DMS53 treated with DMSO at 0.1 percent for 48 hours (cell line): ENCODE measurements at regions not wholly inside any gene's neighbourhood (a gene's known extent, or its start where the extent isn't known, plus 50 kb on each side); places are given as distances from the start of the nearest gene placed in this dataset.

Experiments used
- DNase-seq: peaks from one replicate; lab custom pipeline; 2025; ENCODE audit not compliant: unreplicated experiment; lab: John Stamatoyannopoulos, UW

DNA sequence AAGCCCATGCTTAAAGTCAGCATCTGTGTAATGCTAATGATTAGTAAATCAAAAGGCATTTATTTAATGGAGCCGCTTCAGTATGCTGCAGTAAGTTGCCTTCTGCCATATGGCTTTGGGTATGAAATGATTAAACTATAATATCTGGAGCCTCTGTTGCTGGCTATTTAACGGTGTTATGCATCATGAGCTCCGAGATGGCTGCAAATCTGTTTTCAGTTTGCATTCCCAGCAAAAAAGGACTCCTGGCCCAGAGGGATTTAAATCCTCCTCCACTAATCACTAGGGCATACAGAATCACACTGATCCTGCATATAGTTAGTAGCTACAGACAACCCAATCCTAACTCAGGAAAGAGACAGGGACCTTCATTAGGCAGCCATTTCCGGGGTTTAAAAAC, 171.5 kb upstream of the EEA1 start:
- DNase-seq, result no peak

DNA sequence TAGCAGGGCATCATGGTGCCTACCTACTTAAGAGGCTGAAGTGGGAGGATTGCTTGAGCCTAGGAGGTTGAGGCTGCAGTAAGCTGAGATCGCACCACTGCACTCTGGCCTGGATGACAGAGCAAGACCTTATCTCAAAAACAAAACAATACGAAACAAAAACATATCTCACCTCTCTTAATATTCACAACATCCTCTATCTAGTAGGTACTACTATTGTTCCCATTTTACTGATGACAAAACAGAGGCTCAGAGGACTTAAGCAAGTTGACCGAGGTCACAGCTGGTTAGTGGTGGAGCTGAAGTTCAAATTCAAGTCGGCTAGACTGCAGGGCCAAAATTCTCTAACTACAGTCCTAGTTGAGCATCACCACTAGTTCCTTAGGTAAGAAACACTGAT, 172.3 kb upstream of the EEA1 start:
- DNase-seq, result no peak

DNA sequence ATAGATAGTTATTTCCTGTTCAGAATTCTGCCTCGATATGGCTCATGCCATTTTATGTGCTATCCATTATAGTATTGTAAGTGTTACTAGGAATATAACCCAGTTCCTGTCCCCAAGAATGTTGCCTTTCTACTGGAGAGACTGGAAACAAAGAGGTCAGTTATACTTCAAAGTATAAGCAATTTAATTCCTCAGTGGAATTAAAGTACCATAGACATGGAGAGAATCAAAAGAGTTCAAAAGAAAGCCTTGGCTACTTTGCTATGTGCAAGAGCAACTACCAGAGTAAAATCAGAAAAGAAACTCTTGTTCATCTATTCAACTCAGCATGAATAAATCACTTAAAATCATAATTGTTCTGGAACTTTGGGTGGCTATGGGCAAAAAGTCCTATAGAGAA, 173.2 kb upstream of the EEA1 start:
- DNase-seq, result no peak

DNA sequence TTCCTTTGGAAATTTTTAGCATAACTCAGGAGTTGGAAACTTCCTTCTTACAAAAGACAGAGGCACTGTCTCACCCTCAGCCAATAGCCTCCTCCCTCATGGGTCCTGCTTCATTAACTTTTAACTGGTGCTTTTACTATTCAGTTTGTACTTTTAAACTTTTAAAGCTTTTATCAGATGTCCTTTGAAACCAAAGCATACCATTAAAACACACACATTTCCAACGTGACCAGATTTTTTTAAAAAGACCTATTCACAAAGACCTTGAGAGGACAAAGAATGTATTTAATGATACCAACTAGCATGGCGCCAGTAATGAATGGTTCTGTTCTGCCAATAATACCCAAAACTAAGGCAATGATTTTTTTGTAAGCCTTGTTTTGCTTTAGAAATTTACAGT, 173.6 kb upstream of the EEA1 start:
- DNase-seq, result no peak

DNA sequence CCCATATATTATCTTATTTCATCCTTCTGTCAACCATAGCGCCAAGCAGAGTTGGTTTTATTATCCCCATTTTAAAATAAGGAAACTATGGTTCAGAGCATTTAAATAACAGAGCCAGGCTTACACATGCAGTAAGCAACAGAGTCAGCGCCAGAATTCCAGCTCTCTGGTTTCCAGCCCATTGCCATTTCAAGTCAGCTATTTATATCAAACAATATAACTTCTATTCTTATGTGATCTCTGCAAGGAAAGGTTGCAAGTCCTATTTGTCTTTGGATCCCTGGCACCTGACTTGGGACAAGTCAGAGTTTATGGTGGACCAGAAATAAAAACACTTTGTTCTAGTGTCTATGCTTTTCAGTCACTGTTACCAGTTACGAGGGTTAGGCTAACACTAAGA, 174.1 kb upstream of the EEA1 start:
- no peak for DNase-seq

DNA sequence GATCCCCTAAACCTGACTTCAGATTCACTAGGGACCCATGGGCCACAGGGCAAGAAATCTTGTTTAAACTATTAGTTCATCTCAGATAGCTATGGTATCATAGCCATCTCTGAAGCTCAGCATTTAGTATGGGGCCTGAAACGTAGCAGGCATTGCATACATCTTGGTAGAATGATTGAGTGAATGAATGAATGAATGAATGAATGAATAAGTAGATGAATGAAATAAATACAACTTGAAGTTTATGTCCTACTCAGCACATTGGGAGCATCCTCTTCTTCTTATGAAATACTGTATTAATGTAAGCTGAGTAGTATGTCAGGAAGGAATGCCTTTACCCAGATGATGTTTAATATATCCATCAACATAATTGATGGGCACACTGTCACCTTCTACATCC, 175.4 kb upstream of the EEA1 start:
- DNase-seq, result no peak

DNA sequence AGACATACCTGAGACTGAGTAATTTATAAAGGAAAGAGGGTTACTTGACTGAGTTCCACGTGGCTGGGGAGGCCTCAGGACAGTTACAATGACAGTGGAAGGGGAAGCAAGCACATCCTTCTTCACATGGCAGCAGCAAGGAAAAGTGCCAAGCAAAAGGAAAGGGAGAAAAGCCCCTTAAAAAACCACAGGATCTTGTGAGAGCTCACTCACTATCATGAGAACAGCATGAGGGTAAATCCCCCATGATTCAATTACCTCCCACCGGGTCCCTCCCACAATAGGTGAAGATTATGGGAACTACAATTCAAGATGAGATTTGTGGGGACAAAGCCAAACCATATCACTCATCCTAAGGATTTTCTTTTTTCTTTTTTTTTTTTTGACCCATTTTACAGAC, 177.8 kb upstream of the EEA1 start:
- no peak for DNase-seq

DNA sequence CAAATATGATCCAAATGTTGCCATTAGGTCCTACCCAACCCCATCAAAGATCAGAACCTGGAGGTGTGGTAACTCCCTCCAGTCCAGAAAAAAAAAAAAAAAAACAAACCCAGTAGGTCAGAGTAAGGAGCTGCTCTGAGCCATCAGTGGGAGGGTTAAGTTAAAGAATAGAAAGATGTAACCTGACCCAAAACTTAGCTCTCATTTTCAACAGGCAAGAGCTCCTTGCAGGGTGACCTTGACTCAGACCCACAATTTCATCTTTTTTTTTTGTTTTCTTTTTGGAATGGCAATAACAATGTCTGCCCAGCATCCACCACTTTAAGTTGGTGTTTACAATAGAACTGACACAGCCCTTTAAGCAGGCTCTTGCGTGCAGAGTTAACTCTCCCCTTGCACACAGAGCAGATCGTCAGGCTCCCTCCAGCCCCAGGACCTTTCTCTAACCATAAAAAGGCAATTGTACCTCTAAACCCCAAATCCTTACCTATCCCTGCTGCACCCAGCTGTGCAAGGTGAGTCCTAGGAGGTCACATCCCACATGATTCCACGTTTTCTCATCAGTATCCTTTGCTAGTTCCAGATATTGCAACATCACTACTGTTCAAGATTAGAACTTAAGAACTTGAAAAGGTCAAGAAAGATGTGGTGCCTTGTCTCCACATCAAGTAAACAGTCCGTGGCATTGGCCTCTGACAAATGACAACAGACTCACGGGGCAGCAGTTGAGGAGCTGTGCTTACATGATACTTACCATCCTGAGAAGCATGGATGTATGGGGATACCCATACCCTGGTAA, 178.6 kb upstream of the EEA1 start:
- DNase-seq, result no peak

DNA sequence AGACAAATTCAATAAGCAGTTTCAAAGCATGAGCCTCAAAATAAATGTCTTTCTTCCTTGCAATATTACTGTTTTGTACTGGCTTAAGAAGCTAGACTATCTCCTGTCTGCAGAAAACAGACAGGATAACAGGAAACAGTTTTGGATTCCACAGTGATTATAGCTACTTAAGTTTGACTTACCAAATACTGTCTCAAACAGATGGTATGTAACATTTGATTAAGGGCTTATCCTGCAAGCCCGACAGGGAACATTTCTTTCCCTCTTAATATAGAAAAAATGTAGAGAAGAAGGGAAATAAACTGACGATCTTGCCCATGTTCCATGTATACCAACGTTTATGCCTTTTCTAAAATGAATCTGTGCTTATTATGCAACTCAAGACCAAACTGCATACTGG, 179.9 kb upstream of the EEA1 start:
- DNase-seq, result no peak

DNA sequence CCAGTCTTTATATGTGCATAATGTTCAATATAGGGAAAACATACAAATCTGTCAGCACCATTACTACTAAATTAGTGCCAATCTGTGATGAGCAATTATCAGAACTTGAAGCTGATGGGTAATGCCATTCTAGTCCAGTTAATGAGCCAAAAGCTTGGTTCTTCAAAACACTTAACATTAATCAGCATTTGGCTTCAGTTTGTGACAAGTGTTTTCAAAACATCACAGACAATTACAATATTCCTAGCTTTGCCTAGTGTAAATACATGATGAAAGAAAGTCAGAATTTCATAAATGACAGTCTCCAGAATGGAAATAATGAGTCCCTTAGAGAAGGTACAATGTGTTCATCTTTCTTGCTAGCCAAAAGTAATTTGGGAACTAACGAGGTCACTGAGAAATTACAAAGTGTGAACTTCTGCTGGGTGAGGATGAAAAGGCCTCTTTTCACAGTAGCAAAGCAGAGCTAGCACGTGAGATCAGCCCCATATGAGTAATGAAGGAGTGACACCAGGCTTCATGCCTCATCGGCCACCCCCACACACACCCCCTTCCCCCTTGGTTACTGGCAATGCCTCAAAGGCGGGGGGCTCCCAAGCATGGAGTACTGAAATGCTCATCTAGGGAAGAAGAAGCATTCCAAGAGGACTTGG, 180.6 kb upstream of the EEA1 start:
- DNase-seq, result no peak

DNA sequence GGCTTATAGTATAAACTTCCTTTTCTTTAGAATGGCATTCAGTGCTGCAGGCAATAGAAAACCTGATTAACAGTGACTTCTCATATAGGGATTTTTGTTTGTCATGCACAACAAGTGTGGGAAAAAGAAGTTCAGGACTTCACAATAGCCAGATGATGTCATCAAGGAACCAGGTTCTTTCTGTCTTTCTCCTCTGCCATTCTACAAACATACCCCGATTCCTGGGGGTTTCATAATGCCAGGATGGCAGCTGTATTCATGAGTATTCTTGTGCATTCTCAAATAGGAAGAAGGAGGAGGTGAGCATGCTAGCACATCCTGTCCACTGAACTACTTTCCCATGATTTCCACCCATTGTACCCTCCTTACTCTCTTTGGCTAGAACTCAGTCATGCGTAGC, 182.7 kb upstream of the EEA1 start:
- no peak for DNase-seq

DNA sequence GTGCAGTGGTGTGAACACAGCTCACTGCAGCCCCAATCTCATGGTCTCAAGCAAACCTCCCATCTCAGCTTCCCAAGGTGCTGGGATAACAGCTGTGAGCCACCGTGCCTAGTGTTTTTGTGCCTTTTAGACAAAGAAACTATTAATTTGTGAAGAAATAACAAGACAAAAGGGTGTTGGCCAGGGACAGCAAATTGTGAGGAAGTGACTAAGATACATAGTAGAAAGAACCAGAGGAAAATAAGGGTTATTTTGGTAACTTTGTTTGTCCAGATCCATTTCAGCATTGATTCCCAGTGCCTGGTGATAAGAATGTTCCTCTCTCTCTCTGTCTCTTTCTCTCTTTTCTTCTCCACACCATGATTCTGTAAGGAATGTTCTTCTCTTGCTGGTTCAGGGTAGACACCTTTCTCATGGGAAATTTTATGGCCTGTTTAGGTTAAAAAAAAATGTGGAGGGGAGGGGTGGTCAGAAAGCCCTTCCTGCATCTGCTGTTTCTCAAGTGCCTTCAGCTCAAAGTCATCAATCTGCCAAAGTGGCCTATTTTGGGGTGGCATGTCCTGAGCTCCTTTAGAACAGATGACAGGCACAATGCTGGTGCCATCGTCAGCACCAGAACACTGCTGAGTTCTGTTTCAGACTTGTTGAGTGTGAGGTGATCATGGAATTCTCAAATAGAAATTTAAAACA, 184.4 kb upstream of the EEA1 start:
- no peak for DNase-seq

DNA sequence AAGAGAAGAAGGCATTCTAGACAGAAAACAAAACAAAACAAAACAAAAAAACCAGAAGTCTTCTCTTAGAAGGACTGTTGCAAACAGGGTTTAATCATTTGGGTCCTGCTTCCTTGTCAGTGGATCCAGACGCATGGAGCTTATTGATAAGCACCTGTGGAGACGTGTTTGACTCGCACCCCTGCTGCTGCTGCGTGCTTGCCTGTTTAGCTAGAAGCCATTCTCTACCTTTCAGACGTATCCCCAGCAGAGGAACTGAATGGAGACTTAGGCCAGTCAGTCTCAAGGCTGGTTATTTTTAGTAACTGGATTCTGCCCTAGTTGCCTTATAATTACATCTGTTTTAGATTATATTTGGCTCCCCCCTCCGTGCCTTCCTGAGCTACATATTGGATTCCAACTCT, 186.1 kb upstream of the EEA1 start:
- no peak for DNase-seq

DNA sequence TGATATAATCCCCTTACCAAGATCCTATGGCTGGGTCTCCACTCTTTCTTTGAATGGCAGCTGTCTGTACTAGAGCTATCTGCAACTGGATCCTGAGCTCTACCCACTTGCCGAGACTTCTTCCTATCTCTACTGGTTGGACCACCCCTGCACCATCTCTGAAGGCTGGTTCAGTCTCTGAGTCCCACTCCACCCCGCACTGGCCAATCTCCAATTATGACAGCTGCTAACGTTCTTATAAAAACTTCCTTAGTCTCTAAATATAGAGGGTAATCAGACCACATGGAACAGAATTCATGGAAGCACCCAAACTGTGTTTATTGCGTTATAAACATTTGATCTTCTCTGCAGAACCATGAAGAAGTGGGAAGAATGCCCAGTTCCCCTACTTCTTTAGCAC, 186.6 kb upstream of the EEA1 start:
- no peak for DNase-seq

DNA sequence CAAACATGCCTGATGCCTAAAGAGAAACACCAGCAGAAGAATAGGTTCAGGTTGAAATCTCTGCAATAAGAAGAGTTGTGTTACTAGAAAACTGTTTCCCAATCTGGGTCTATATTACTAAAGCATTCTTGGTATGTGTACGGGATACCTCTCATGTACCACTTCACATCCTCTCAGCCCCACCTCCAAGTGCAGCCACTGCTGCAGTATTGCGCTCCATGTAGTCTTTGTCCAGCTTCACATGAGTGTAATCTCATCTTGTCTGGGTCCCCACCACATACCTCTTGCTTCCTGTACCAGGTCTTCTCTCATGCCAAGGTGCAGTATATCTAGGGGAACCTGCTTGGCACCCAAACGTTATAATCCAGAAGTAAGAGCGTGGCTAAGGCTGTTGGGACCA, 187.5 kb upstream of the EEA1 start:
- DNase-seq, result no peak

DNA sequence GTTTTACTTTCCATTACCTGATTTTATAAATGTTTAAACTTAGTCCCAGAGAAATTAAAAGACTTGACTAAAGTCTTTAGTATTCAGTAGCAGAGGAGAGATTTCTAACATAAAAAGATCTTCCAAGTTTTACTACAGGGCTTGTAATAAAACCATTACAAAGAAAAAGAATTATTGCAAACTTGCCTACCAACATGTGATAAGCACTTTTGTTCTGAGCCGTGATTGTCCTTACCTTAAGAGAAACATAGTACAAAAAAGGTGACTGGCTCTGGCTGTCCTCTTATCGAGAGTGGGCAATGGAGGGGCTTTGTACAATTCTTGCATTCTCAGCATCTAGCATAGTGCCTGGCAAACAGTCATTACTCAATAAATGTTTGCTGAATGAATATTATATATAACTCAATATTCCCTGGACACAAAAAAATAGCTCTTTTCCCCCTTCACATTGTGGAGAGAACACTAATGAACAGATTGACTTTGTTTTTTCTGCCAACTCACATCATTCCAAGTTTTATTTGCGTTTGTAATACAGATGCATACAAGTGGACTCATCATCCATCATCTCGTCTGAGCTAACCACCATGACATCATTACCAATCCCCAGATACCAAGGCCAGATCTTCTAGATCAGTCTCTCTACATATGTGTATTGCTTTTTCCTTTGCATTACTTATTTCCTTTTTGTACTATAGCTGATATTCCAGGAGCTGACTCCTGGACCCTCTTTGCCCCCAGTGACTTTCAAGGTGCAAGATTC, 192.8 kb upstream of the EEA1 start:
- DNase-seq, result no peak

DNA sequence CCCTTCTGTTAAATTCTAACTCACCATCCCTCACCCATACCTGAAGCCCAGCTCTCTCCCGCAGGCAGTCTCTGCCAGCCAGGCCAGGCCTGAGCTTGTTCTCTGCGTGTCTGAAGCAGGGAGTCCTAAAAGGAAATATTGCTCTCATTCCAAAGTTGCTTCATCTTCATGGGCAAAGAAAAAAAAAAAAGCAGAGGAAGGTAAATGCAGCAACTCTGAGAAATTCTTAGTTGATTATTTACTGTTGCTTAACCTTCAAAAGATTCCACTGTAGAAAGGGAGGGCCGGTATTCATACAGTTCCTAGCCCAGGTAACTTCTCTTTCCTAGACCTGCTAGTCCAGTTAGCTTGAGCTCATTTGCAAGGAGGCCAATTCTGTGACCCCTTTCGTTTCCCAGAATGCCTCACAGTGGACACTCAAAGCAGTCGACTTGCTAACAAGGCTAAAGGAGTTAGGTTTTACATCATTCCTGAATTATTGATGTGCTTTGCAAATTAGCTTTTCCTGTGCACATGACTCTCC, 193.5 kb upstream of the EEA1 start:
- DNase-seq, result no peak

DNA sequence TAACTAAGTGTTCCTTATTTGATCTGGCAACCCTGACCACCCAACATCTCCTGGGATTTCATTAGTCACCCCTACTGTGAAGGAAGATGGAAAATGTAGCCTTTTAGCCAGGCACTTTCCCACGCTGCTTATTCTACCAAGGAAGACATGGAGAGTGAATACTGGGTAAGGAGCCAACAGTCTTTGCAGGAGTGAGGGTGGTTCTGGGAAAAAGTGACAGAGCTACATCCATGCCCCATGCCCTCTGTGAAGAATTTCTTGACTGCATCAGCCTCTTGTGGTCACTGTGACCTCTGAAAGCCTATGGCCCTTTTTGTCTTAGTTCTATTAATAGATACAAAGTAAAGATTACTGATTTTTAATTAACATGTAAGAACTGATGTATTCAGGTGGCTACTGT, 196.0 kb upstream of the EEA1 start:
- no peak for DNase-seq

DNA sequence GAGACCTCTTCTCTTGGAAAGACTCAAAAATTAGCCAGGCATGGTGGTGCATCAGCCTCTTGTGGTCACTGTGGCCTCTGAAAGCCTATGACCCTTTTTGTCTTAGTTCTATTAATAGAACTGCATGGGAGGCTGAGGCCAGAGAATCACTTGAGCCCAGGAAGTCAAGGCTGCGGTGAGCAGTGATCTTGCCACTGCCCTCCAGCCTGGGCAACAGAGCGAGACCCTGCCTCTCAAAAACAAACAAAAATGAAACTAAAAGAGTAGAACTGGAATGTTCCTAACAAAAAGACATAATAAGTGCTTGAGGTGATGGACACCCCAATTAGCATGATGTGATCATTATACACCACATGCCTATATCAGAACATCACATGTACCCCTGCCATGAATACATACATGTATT, 197.0 kb upstream of the EEA1 start:
- no peak for DNase-seq

DNA sequence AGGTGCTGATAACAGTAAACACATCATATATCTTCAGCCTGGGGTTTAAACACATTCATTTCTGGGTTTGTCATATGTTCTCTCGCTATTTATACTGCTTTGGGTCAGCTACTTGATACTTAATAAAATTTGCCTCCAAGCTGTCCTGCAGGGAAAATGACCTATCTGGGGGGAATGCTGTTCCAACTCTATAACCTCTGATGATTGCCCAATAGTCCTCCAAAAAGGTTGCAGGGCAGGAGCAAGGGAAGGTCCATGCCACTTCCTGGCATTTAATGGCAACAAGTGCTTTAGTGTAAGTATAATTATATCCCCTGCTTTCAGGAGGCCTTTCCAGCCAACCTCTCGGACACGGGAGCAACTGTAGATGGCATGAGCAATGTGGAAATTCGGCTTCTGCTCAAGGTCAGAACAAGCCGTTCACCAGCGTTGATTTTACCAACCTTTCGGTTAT, 198.0 kb upstream of the EEA1 start:
- DNase-seq, result no peak

DNA sequence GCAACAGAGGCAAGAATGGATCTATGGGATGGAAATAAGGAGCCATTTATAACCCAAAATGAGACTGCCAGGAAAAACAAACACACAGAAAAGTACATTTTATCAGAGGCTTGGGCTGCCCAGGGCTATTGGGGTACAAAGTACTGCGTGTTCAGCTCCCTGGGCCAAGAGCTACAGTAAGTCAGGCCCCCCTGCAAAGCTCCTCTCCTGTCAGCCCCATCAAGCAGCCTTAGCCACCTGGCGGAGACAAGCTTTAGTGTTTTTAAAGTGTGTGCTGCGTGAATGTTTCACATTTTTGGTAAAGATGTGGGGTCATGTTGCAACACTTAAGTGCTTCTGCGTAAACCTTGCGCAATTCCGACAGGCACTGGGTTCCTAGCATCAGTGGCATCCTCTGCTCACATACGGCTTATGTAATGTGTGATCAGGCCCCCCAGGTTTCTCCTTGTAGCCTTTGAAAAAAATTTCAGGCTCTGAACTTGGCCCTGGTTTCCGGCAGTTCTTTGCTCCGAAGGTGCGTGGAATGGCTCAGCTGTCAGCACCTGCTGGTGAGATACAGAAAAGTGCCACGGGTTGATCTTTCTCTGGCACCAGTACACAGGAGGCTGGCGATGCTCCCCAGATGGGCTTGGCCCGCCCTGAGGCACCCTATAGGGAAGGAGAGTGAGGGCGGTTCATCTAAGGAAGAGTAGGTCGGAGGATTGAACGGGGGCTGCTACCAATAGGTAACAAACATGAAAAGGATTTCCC, 198.7 kb upstream of the EEA1 start:
- DNase-seq, result no peak
